ENCODE measurements at regions not wholly inside any gene's neighbourhood (a gene's known extent, or its start where the extent isn't known, plus 50 kb on each side); places are given as distances from the start of the nearest gene placed in this dataset.

DNA sequence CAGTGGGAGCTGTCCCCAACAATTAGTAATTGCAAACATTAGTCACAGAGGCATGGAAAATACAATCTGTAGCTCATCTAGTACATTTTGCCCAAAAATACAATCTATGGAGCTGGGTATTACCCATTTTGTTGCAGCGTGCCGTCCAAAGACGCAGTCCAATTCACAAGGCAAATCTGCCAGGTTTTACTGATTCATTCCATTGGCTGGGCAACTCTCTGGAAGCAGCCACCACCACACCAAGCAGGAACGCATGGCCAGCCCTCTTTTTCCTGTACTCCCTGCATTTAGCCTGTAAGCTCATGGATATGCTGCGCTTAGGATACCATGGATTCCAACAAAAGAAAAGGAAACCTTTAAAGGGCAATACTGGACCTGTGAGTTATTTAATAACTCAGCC lies 60.5 kb upstream of the ARRDC4 start:
- TF ChIP-seq, protein P1, sequence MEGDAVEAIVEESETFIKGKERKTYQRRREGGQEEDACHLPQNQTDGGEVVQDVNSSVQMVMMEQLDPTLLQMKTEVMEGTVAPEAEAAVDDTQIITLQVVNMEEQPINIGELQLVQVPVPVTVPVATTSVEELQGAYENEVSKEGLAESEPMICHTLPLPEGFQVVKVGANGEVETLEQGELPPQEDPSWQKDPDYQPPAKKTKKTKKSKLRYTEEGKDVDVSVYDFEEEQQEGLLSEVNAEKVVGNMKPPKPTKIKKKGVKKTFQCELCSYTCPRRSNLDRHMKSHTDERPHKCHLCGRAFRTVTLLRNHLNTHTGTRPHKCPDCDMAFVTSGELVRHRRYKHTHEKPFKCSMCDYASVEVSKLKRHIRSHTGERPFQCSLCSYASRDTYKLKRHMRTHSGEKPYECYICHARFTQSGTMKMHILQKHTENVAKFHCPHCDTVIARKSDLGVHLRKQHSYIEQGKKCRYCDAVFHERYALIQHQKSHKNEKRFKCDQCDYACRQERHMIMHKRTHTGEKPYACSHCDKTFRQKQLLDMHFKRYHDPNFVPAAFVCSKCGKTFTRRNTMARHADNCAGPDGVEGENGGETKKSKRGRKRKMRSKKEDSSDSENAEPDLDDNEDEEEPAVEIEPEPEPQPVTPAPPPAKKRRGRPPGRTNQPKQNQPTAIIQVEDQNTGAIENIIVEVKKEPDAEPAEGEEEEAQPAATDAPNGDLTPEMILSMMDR (IDR thresholded peaks at IDR 0.05) = no peak
- TF ChIP-seq POLR2A (IDR thresholded peaks at IDR 0.05) (no peak), POLR2AphosphoS5 (IDR thresholded peaks at IDR 0.05) (no peak)

All from prostate gland (tissue), 2 donors.